ENCODE measurements at regions not wholly inside any gene's neighbourhood (a gene's known extent, or its start where the extent isn't known, plus 50 kb on each side); places are given as distances from the start of the nearest gene placed in this dataset.

GRCh38 chr16:35689764-35690163, 2230.4 kb downstream of the TP53TG3F start:
- H3K9me3 ChIP-seq (ENCODE audit: control insufficient read depth, low read depth, low read length), result peaks cover 94% of the 10 kb centered on the region
- no CpG with 5 or more reads among the region's 7 CpGs for WGBS (ENCODE audit: extremely low coverage, insufficient read length, low lambda C conversion rate)
- no peak overlapping the region for H3K23ac ChIP-seq (ENCODE audit: insufficient read length, low read depth, low read length)
- no peaks in the 10 kb centered on the region for H3K27me3 ChIP-seq (ENCODE audit: insufficient read depth, low read length)
- Mint-ChIP-seq H3K9me3 (peaks cover 100% of the 10 kb centered on the region in 2 experiments), H3K27ac (no peak overlapping the region), H3K27me3 (ENCODE audit: low read depth) (no peaks in the 10 kb centered on the region), H3K36me3 (ENCODE audit: insufficient read depth in 1 of 3, low read depth in 3 of 3) (peaks cover 0 to 35% (median 11%) of the 10 kb centered on the region in 3 experiments; a peak in 5 of 7 replicates), H3K4me1 (no peaks in the 10 kb centered on the region), H3K4me3 (no peak overlapping the region)
- no peaks in the 10 kb centered on the region for H3K79me2 ChIP-seq (ENCODE audit: insufficient read depth, low read length)
- no peak overlapping the region for H2BK20ac ChIP-seq (ENCODE audit: low read depth, low read length, poor library complexity, severe bottlenecking)
- no peak overlapping the region for H3K4me2 ChIP-seq (ENCODE audit: insufficient read depth, insufficient read length, low read length)
- no peak overlapping the region for H2AK5ac ChIP-seq (ENCODE audit: insufficient read length, low read length)
- no peak for DNase-seq
- no peak overlapping the region for H3K18ac ChIP-seq (ENCODE audit: insufficient read length, low read depth, low read length)
- no peaks in the 10 kb centered on the region for H3K23me2 ChIP-seq (ENCODE audit: insufficient read length, low read depth, low read length, poor library complexity, severe bottlenecking)
- no peak overlapping the region for H4K8ac ChIP-seq (replicated peaks; ENCODE audit: insufficient read length, low read depth, low read length)
- H4K91ac ChIP-seq (ENCODE audit: insufficient read length, low read depth, low read length), result no peak overlapping the region
- H3K4me1 ChIP-seq (ENCODE audit: insufficient read depth, low read length), result no peaks in the 10 kb centered on the region
- no peak overlapping the region for H4K5ac ChIP-seq (ENCODE audit: insufficient read length, low read depth, low read length)
- no peak overlapping the region for H3T11ph ChIP-seq (ENCODE audit: low read length)
- no peak overlapping the region for H2BK120ac ChIP-seq (ENCODE audit: low read depth, low read length, poor library complexity, severe bottlenecking)
- no peaks in the 10 kb centered on the region for H4K20me1 ChIP-seq (ENCODE audit: control insufficient read depth, insufficient read depth, insufficient read length)
- TF ChIP-seq, protein P1, sequence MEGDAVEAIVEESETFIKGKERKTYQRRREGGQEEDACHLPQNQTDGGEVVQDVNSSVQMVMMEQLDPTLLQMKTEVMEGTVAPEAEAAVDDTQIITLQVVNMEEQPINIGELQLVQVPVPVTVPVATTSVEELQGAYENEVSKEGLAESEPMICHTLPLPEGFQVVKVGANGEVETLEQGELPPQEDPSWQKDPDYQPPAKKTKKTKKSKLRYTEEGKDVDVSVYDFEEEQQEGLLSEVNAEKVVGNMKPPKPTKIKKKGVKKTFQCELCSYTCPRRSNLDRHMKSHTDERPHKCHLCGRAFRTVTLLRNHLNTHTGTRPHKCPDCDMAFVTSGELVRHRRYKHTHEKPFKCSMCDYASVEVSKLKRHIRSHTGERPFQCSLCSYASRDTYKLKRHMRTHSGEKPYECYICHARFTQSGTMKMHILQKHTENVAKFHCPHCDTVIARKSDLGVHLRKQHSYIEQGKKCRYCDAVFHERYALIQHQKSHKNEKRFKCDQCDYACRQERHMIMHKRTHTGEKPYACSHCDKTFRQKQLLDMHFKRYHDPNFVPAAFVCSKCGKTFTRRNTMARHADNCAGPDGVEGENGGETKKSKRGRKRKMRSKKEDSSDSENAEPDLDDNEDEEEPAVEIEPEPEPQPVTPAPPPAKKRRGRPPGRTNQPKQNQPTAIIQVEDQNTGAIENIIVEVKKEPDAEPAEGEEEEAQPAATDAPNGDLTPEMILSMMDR (conservative IDR thresholded peaks at IDR 0.05), result no peak
- H3K4ac ChIP-seq (ENCODE audit: low read depth, low read length), result no peak overlapping the region
- no peak overlapping the region for H3K56ac ChIP-seq (ENCODE audit: insufficient read length, low read depth, low read length)
- no peak overlapping the region for H3K14ac ChIP-seq (ENCODE audit: insufficient read depth, low read length)
- no peak overlapping the region for H2BK15ac ChIP-seq (ENCODE audit: low read depth, low read length)
- H3K27ac ChIP-seq (ENCODE audit: insufficient read length, low read depth, low read length), result no peak overlapping the region
- H2AFZ ChIP-seq (ENCODE audit: low read length), result no peak overlapping the region
- no peaks in the 10 kb centered on the region for H3K79me1 ChIP-seq (ENCODE audit: insufficient read depth, low read depth, low read length, poor library complexity, severe bottlenecking)
- H2BK5ac ChIP-seq (ENCODE audit: insufficient read length, low read length), result no peak overlapping the region
- H2BK12ac ChIP-seq (ENCODE audit: insufficient read length, low read depth, low read length), result no peak overlapping the region
- H3K9ac ChIP-seq (ENCODE audit: extremely low read depth, insufficient read length, low read length), result no peak overlapping the region

All from H9 (cell line).